Chondrocyte (in vitro differentiated cells): ENCODE measurements at regions not wholly inside any gene's neighbourhood (a gene's known extent, or its start where the extent isn't known, plus 50 kb on each side); places are given as distances from the start of the nearest gene placed in this dataset.

Experiments
- DNase-seq: peaks from one replicate; pipeline ENCODE4 v3.0.0; 2021; ENCODE audit warnings: mixed read lengths, low spot score
- H3K27ac Mint-ChIP-seq: one replicate; pipeline ENCODE4 v1.8.0; 2021; ENCODE audit warnings: mild to moderate bottlenecking, moderate library complexity, mixed read lengths; ENCODE audit not compliant: unreplicated experiment
- H3K27me3 Mint-ChIP-seq: 2 replicates; pipeline ENCODE4 v1.8.0; 2021; ENCODE audit warnings: low read depth, mixed read lengths
- H3K36me3 Mint-ChIP-seq: 2 replicates; pipeline ENCODE4 v1.8.0; 2021; ENCODE audit warnings: low read depth, mixed read lengths
- H3K4me1 Mint-ChIP-seq: 2 replicates; pipeline ENCODE4 v1.8.0; 2021; ENCODE audit warnings: low read depth, mild to moderate bottlenecking, mixed read lengths
- H3K4me3 Mint-ChIP-seq: one replicate; pipeline ENCODE4 v1.8.0; 2021; ENCODE audit warnings: mild to moderate bottlenecking, moderate library complexity, mixed read lengths; ENCODE audit not compliant: unreplicated experiment
- H3K9me3 Mint-ChIP-seq: 2 replicates; pipeline ENCODE4 v1.8.0; 2021; ENCODE audit warnings: low read depth, mixed read lengths
- TF ChIP-seq, protein P1 (sequence below): fragments of 200-600 bp; sonication (generic); IDR thresholded peaks from 2 replicates; pipeline ENCODE4 v1.5.0; 2021; ENCODE audit warnings: antibody characterized with exemption, mild to moderate bottlenecking, moderate library complexity

GRCh38 chr12:84704856-84705255 is 207.7 kb downstream of the SLC6A15 start:
- Mint-ChIP-seq H3K9me3 (no peaks in the 10 kb centered on the region), H3K36me3 (no peaks in the 10 kb centered on the region), H3K27ac (no peak overlapping the region), H3K4me3 (no peak overlapping the region), H3K4me1 (no peaks in the 10 kb centered on the region), H3K27me3 (no peaks in the 10 kb centered on the region)
- TF ChIP-seq, protein P1, sequence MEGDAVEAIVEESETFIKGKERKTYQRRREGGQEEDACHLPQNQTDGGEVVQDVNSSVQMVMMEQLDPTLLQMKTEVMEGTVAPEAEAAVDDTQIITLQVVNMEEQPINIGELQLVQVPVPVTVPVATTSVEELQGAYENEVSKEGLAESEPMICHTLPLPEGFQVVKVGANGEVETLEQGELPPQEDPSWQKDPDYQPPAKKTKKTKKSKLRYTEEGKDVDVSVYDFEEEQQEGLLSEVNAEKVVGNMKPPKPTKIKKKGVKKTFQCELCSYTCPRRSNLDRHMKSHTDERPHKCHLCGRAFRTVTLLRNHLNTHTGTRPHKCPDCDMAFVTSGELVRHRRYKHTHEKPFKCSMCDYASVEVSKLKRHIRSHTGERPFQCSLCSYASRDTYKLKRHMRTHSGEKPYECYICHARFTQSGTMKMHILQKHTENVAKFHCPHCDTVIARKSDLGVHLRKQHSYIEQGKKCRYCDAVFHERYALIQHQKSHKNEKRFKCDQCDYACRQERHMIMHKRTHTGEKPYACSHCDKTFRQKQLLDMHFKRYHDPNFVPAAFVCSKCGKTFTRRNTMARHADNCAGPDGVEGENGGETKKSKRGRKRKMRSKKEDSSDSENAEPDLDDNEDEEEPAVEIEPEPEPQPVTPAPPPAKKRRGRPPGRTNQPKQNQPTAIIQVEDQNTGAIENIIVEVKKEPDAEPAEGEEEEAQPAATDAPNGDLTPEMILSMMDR = no peak
- DNase-seq = no peak

DNA sequence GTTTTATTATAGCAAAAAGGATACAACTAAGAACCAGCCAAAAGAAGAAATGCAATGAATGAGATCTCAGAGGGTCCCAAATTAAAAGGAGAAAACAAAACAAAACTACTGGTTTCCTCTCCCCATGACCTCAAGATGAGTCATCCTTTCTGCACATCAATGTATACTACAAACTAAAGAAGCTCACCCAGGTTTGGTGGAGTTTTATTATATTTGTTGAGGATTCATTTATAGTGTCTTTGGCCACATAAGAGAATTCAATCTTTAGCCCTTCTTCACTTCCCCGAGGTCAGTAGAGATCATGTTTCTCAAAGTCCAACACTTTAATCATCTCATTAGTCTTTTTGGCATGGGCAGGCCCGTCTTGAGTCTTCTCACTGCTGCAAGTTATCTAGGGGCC is 210.6 kb downstream of the SLC6A15 start:
- no peak overlapping the region for H3K4me3 Mint-ChIP-seq
- no peaks in the 10 kb centered on the region for H3K27me3 Mint-ChIP-seq
- no peaks in the 10 kb centered on the region for H3K4me1 Mint-ChIP-seq
- H3K9me3 Mint-ChIP-seq = no peaks in the 10 kb centered on the region
- H3K27ac Mint-ChIP-seq = no peak overlapping the region
- no peaks in the 10 kb centered on the region for H3K36me3 Mint-ChIP-seq
- TF ChIP-seq, protein P1 = no peak
- no peak for DNase-seq

DNA sequence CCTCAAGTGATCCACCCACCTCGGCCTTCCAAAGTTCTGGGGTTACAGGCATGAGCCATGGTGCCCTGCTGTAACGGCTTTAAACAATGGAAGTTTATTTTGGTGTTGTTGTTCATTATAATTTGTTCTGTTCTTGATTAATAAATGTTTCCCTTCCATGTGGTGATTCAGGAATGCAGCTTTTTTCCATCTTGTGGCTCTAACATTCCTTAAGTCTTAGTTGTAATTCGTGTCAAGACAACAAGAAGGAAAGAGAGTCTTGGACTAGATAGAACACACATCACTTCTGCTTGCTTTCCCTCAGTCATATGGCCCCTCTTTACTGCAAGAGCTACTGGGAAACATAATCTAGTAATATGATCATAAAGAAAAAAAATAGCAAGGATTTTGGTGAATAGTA is 211.6 kb downstream of the SLC6A15 start:
- no peaks in the 10 kb centered on the region for H3K9me3 Mint-ChIP-seq
- DNase-seq = no peak
- no peaks in the 10 kb centered on the region for H3K27me3 Mint-ChIP-seq
- H3K27ac Mint-ChIP-seq = no peak overlapping the region
- no peaks in the 10 kb centered on the region for H3K4me1 Mint-ChIP-seq
- TF ChIP-seq, protein P1 = no peak
- no peak overlapping the region for H3K4me3 Mint-ChIP-seq
- H3K36me3 Mint-ChIP-seq = no peaks in the 10 kb centered on the region

DNA sequence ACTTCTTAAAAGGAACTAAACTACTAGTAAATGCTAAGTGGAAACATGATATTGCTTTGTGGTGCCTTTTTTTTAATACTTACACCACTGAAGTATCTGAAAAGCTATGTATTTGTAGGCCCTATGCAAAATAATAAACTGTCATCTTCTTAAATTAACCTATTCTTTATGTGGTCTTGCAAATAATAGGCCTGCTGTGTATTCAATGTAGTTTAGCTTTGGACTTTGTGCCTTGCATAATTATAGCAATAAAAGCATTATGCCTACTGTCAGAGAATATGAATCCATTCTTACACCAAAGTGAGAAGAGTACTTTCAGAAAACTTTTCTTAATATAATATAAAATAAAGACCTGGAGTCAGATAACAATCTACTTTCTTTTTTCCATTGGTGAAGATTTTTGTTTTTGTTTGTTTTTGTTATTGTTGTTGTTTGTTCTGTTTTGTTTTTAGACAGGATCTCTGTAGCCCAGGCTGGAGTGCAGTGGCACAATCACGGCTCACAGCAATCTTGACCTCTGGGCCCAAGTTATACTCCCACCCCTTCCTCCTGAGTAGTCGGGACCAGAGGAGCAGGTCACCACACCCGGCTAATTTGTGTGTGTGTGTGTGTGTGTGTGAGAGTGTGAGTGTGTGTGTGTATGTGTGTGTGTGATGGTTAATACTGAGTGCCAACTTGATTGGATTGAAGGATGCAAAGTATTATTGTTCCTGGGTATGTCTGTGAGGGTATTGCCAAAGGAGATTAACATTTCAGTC is 213.8 kb downstream of the SLC6A15 start:
- H3K4me3 Mint-ChIP-seq = no peak overlapping the region

DNA sequence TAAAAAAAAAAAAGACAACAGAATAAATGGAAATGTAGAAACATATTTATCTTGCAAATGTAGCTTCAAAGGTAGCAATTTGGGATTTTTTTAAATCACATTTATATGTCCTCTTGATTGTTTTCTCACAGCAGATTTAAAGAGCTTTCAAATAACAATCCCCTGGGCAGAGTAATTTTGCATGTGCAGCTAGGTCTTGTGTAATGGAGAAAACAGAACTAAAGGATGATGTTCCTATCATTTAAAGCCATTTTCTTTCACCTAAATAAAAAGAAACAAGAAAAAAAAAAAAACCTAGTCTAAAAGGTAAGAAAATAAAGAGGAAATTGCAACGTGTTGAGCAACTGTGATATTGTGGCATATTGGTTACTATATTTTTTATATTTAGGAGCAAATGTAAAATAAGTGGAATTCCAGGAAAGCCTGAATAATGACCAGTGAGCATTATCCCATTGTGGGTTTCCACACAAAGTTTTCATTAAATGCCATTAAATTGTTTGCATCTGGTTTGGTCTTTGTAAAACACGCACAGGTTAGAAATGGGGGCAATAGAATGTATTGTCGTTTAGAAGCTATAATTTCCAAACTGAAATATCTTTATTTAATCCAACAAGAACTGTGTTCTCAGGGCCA is 215.6 kb downstream of the SLC6A15 start:
- H3K36me3 Mint-ChIP-seq = no peaks in the 10 kb centered on the region
- peaks cover 3% of the 10 kb centered on the region for H3K27me3 Mint-ChIP-seq
- H3K4me1 Mint-ChIP-seq = peaks cover 3% of the 10 kb centered on the region
- no peak for DNase-seq
- H3K9me3 Mint-ChIP-seq = no peaks in the 10 kb centered on the region
- H3K27ac Mint-ChIP-seq = no peak overlapping the region
- no peak overlapping the region for H3K4me3 Mint-ChIP-seq
- TF ChIP-seq, protein P1 = no peak

More for the DNA sequence above, 213.8 kb downstream of the SLC6A15 start:
- Mint-ChIP-seq H3K27me3 (no peaks in the 10 kb centered on the region), H3K36me3 (no peaks in the 10 kb centered on the region), H3K4me1 (peaks cover 3% of the 10 kb centered on the region), H3K9me3 (no peaks in the 10 kb centered on the region), H3K27ac (no peak overlapping the region)
- TF ChIP-seq, protein P1 = no peak
- DNase-seq = no peak
